Mesothelial cell of epicardium (in vitro differentiated cells): ENCODE measurements at regions not wholly inside any gene's neighbourhood (a gene's known extent, or its start where the extent isn't known, plus 50 kb on each side); places are given as distances from the start of the nearest gene placed in this dataset.

Source experiments
- DNase-seq, 2 experiments: peaks; one replicate each; pipeline ENCODE4 v3.0.0; 2021; ENCODE audit warnings: low spot score in 2 of 2; ENCODE audit not compliant: unreplicated experiment in 2 of 2
- H3K27ac Mint-ChIP-seq: 2 replicates; pipeline ENCODE4 v1.8.0; 2021; ENCODE audit warnings: mixed read lengths
- H3K27me3 Mint-ChIP-seq: 2 replicates; pipeline ENCODE4 v1.8.0; 2021; ENCODE audit warnings: low read depth, mixed read lengths
- H3K36me3 Mint-ChIP-seq: 2 replicates; pipeline ENCODE4 v1.8.0; 2021; ENCODE audit warnings: mixed read lengths
- H3K4me1 Mint-ChIP-seq: 2 replicates; pipeline ENCODE4 v1.8.0; 2021; ENCODE audit warnings: mixed read lengths
- H3K4me3 Mint-ChIP-seq: 2 replicates; pipeline ENCODE4 v1.8.0; 2021; ENCODE audit warnings: mild to moderate bottlenecking, moderate library complexity, mixed read lengths
- H3K9me3 Mint-ChIP-seq: 2 replicates; pipeline ENCODE4 v1.8.0; 2021; ENCODE audit warnings: mixed read lengths
- CTCF ChIP-seq: fragments of 200-600 bp; sonication (generic); IDR thresholded peaks from one replicate; pipeline ENCODE4 v1.5.0; 2021; ENCODE audit warnings: antibody characterized with exemption; ENCODE audit not compliant: unreplicated experiment

- Mint-ChIP-seq H3K27me3 (no peaks in the 10 kb centered on the region), H3K4me1 (peaks cover 8% of the 10 kb centered on the region), H3K9me3 (no peaks in the 10 kb centered on the region), H3K36me3 (no peaks in the 10 kb centered on the region), H3K27ac (no peak overlapping the region), H3K4me3 (no peak overlapping the region)
- DNase-seq = no peak
- no peak for TF ChIP-seq CTCF
Observed at GRCh38 chr9:27864644-27865438, 291.6 kb upstream of the C9orf72 start.

- H3K27me3 Mint-ChIP-seq = no peaks in the 10 kb centered on the region
- H3K36me3 Mint-ChIP-seq = no peaks in the 10 kb centered on the region
- TF ChIP-seq CTCF = no peak
- no peak for DNase-seq
- peaks cover 2% of the 10 kb centered on the region for H3K9me3 Mint-ChIP-seq
- H3K4me1 Mint-ChIP-seq = peaks cover 7% of the 10 kb centered on the region
- no peak overlapping the region for H3K27ac Mint-ChIP-seq
- no peak overlapping the region for H3K4me3 Mint-ChIP-seq
Observed at GRCh38 chr9:27866741-27867140, 293.5 kb upstream of the C9orf72 start.

DNA sequence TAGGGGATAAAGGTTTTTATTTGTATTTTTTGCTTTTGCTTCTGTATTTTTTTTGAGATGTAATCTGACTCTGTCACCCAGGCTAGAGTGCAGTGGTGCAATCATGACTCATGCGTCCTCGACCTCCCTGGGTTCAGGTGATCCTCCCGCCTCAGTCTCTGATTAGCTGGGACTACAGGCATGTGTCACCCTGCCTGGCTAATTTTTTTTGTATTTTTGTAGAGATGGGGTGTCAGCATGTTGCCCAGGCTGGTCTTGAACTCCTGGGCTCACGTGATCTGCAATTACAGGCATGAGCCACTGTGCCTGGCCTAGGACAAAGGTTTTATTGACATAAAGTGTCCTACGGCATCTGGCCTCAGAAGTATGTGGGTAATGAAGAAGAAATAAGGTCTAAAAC, 297.1 kb upstream of the C9orf72 start:
- Mint-ChIP-seq H3K9me3 (peaks cover 6% of the 10 kb centered on the region), H3K27ac (no peak overlapping the region), H3K4me1 (peaks cover 4% of the 10 kb centered on the region), H3K36me3 (no peaks in the 10 kb centered on the region), H3K27me3 (no peaks in the 10 kb centered on the region), H3K4me3 (no peak overlapping the region)
- no peak for TF ChIP-seq CTCF
- DNase-seq = no peak

DNA sequence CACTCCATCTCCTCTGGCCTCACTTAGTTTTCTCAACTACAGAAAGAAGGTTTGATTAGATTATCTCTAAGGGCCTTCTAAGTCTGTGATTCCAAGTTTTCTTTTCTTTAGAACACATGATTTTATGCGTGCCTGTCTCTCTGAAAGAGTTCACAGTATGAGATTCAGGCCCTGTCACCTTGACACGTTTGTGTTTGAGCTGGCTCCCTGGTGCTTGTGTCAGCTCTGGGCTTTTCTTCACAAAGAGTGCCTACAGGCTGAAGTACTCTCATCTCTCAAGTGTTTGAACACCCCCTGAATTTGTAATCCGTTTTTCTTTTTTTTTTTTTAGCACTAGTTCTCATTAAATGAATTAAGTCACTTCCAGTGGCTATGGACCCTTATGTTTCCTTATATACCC, 306.9 kb upstream of the C9orf72 start:
- Mint-ChIP-seq H3K4me1 (no peaks in the 10 kb centered on the region), H3K27me3 (no peaks in the 10 kb centered on the region), H3K36me3 (no peaks in the 10 kb centered on the region), H3K4me3 (no peak overlapping the region), H3K27ac (no peak overlapping the region), H3K9me3 (peaks cover 14% of the 10 kb centered on the region)
- no peak for TF ChIP-seq CTCF
- DNase-seq = no peak

DNA sequence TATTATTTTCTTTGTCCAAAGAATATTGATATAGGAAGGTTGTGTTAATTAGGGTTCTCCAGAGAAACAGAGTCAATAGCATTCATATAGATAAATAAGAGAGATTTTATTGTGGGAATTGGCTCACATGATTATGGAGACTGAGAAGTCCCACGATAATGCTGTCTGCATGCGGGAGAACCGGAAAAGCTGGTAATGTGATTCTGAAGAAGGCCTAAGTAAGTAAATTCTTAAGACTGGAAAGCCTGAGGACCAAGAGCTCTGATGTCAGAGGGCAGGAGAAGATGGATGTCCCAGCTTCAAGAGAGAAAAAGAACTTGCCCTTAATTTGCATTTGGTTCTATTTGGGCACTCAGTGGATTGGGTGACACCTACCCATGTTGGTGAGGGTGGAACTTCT, 307.4 kb upstream of the C9orf72 start:
- no peak overlapping the region for H3K27ac Mint-ChIP-seq

More for the DNA sequence above, 307.4 kb upstream of the C9orf72 start:
- no peak for TF ChIP-seq CTCF
- no peak for DNase-seq
- Mint-ChIP-seq H3K4me1 (no peaks in the 10 kb centered on the region), H3K9me3 (peaks cover 16% of the 10 kb centered on the region), H3K4me3 (no peak overlapping the region), H3K36me3 (no peaks in the 10 kb centered on the region), H3K27me3 (no peaks in the 10 kb centered on the region)
